ENCODE measurements at regions not wholly inside any gene's neighbourhood (a gene's known extent, or its start where the extent isn't known, plus 50 kb on each side); places are given as distances from the start of the nearest gene placed in this dataset.

DNA sequence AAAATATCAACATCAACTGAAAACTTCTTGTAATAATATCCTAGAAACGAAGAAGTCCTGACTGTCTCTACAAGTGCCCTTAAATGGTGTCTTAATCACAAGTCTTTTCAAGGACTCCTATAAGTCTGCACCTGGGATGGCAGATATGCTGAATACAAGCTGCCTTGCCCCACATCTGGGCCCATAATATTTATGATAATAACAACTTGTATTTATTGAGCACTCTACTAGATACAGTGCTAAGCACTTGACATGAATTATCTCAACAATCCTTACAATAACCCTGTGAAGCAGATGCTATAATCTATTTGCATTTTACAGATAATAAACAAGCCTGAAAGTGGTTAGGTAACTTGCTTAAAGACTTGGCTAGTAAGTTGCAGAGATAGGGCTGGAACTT lies 78.0 kb upstream of the ZNF648 start:
- H4K20me1 ChIP-seq (ENCODE audit: insufficient read depth, low read length) = no peaks in the 10 kb centered on the region
- H2AFZ ChIP-seq (ENCODE audit: low read length) = no peak overlapping the region
- H3K27me3 ChIP-seq (ENCODE audit: control insufficient read depth in 1 of 2, insufficient read depth in 2 of 2, low read length in 2 of 2) = no peaks in the 10 kb centered on the region
- WGBS (ENCODE audit: low lambda C conversion rate) = 18% methylated on average over 1 of the region's 1 CpG
- no peak for ATAC-seq
- H3K36me3 ChIP-seq (replicated peaks in 1 of 2; ENCODE audit: control insufficient read depth in 1 of 2, insufficient read depth in 2 of 2, low read length in 2 of 2) = no peaks in the 10 kb centered on the region
- intact Hi-C loops (cut with micrococcal nuclease; ENCODE audit: unreplicated experiment) (no loop called here), in situ Hi-C loops (cut with HindIII; ENCODE audit: extremely low pct_ligation_motif_present, low pct_unique_long_range_greater_than_20kb) (no loop called here)
- BruUV-seq (replicated peaks) = no TSS peak
- no peak overlapping the region for H3K4me2 ChIP-seq (ENCODE audit: low read depth, low read length)
- peaks cover 9% of the 10 kb centered on the region for H3K9me3 ChIP-seq (ENCODE audit: low read length)
- TF ChIP-seq ZNF20 (CRISPR knock-in tag; IDR thresholded peaks at IDR 0.05) = no peak
- no peak overlapping the region for H3K9ac ChIP-seq (ENCODE audit: insufficient read depth, low read depth, low read length)
- peaks cover 28% of the 10 kb centered on the region for H3K4me1 ChIP-seq (ENCODE audit: insufficient read depth, low read length)
- no peak overlapping the region for H3K4me3 ChIP-seq (replicated peaks in 1 of 3; ENCODE audit: insufficient read depth in 1 of 3, low read depth in 2 of 3, low read length in 3 of 3)
- no peak for FAIRE-seq
- POLR2A ChIA-PET = interaction anchor here (1.9 kb wide), 1 partner anchor 252 kb away, joined by 5 read pairs; the partner anchor contains the start of gene GLUL
- no peak for DNase-seq (ENCODE audit: low spot score)
- H3K27ac ChIP-seq (ENCODE audit: extremely low read length, insufficient read depth, low read length) = no peak overlapping the region
- CTCF ChIA-PET (ENCODE audit: low intra/inter-chr PET ratio, low total read pairs) = no interaction called here
- H3K79me2 ChIP-seq (ENCODE audit: insufficient read depth, low read length) = no peaks in the 10 kb centered on the region

DNA sequence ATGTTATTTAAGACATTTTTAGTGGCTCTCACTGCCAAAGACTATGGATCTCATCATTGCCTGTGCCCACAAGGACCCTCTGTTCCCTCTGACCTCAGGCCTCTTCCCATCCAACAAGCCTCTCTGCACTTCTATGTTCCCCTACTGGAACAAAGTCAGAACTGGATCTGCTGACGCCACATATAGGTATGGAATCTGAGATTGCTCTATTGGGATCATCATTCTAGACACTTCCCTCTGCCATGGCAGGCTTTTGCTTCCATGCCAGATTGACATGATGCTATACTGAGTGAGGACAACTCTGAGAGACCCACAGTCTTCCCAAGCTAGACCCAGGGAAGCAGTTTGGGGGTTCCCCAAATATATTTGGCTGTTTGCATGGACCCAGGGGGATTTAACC lies 76.0 kb upstream of the ZNF648 start:
- Histone ChIP-seq H3K36me3 (replicated peaks in 1 of 2; ENCODE audit: control insufficient read depth in 1 of 2, insufficient read depth in 2 of 2, low read length in 2 of 2) (no peaks in the 10 kb centered on the region), H3K27ac (ENCODE audit: extremely low read length, insufficient read depth, low read length) (no peak overlapping the region), H3K27me3 (ENCODE audit: control insufficient read depth in 1 of 2, insufficient read depth in 2 of 2, low read length in 2 of 2) (no peaks in the 10 kb centered on the region), H3K79me2 (ENCODE audit: insufficient read depth, low read length) (no peaks in the 10 kb centered on the region), H3K4me2 (ENCODE audit: low read depth, low read length) (no peak overlapping the region), H4K20me1 (ENCODE audit: insufficient read depth, low read length) (no peaks in the 10 kb centered on the region), H3K4me1 (ENCODE audit: insufficient read depth, low read length) (peaks cover 8% of the 10 kb centered on the region), H3K4me3 (replicated peaks in 1 of 3; ENCODE audit: insufficient read depth in 1 of 3, low read depth in 2 of 3, low read length in 3 of 3) (no peak overlapping the region), H2AFZ (ENCODE audit: low read length) (no peak overlapping the region), H3K9me3 (ENCODE audit: low read length) (peaks cover 19% of the 10 kb centered on the region), H3K9ac (ENCODE audit: insufficient read depth, low read depth, low read length) (no peak overlapping the region)
- no TSS peak for BruUV-seq (replicated peaks)
- DNase-seq (ENCODE audit: low spot score) (no peak), ATAC-seq (no peak), FAIRE-seq (no peak)
- TF ChIP-seq KDM5B (CRISPR knock-in tag; IDR thresholded peaks at IDR 0.05; ENCODE audit: borderline replicate concordance) (no peak), ZMYM3 (CRISPR knock-in tag; IDR thresholded peaks at IDR 0.05) (no peak), DNMT3B (CRISPR knock-in tag; conservative IDR thresholded peaks at IDR 0.05) (no peak), ZNF615 (CRISPR knock-in tag; IDR thresholded peaks at IDR 0.05; ENCODE audit: borderline replicate concordance) (no peak), FOXK2 (IDR thresholded peaks at IDR 0.05) (no peak), PRMT3 (CRISPR knock-in tag; IDR thresholded peaks at IDR 0.05; ENCODE audit: borderline replicate concordance, low read depth) (no peak), ZFP82 (CRISPR knock-in tag; IDR thresholded peaks at IDR 0.05; ENCODE audit: borderline replicate concordance) (no peak), RARG (CRISPR knock-in tag; IDR thresholded peaks at IDR 0.05; ENCODE audit: low read depth) (no peak), CHD4 (IDR thresholded peaks at IDR 0.05; ENCODE audit: borderline replicate concordance, low read length) (no peak)
- TF ChIP-seq, protein P1, sequence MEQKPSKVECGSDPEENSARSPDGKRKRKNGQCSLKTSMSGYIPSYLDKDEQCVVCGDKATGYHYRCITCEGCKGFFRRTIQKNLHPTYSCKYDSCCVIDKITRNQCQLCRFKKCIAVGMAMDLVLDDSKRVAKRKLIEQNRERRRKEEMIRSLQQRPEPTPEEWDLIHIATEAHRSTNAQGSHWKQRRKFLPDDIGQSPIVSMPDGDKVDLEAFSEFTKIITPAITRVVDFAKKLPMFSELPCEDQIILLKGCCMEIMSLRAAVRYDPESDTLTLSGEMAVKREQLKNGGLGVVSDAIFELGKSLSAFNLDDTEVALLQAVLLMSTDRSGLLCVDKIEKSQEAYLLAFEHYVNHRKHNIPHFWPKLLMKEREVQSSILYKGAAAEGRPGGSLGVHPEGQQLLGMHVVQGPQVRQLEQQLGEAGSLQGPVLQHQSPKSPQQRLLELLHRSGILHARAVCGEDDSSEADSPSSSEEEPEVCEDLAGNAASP (CRISPR knock-in tag; IDR thresholded peaks at IDR 0.05; ENCODE audit: borderline replicate concordance) = no peak
- TF ChIP-seq, protein P2, sequence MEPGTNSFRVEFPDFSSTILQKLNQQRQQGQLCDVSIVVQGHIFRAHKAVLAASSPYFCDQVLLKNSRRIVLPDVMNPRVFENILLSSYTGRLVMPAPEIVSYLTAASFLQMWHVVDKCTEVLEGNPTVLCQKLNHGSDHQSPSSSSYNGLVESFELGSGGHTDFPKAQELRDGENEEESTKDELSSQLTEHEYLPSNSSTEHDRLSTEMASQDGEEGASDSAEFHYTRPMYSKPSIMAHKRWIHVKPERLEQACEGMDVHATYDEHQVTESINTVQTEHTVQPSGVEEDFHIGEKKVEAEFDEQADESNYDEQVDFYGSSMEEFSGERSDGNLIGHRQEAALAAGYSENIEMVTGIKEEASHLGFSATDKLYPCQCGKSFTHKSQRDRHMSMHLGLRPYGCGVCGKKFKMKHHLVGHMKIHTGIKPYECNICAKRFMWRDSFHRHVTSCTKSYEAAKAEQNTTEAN (CRISPR knock-in tag; conservative IDR thresholded peaks at IDR 0.05) = no peak
- TF ChIP-seq, protein P3, sequence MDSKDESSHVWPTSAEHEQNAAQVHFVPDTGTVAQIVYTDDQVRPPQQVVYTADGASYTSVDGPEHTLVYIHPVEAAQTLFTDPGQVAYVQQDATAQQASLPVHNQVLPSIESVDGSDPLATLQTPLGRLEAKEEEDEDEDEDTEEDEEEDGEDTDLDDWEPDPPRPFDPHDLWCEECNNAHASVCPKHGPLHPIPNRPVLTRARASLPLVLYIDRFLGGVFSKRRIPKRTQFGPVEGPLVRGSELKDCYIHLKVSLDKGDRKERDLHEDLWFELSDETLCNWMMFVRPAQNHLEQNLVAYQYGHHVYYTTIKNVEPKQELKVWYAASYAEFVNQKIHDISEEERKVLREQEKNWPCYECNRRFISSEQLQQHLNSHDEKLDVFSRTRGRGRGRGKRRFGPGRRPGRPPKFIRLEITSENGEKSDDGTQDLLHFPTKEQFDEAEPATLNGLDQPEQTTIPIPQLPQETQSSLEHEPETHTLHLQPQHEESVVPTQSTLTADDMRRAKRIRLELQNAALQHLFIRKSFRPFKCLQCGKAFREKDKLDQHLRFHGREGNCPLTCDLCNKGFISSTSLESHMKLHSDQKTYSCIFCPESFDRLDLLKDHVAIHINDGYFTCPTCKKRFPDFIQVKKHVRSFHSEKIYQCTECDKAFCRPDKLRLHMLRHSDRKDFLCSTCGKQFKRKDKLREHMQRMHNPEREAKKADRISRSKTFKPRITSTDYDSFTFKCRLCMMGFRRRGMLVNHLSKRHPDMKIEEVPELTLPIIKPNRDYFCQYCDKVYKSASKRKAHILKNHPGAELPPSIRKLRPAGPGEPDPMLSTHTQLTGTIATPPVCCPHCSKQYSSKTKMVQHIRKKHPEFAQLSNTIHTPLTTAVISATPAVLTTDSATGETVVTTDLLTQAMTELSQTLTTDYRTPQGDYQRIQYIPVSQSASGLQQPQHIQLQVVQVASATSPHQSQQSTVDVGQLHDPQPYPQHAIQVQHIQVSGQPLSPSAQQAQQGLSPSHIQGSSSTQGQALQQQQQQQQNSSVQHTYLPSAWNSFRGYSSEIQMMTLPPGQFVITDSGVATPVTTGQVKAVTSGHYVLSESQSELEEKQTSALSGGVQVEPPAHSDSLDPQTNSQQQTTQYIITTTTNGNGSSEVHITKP (CRISPR knock-in tag; IDR thresholded peaks at IDR 0.05; ENCODE audit: low read depth) = no peak
- ChIA-PET POLR2A (no interaction called here), CTCF (ENCODE audit: low intra/inter-chr PET ratio, low total read pairs) (no interaction called here)
- 50% methylated on average over 1 of the region's 1 CpG for WGBS (ENCODE audit: low lambda C conversion rate)
- in situ Hi-C loops (cut with HindIII; ENCODE audit: extremely low pct_ligation_motif_present, low pct_unique_long_range_greater_than_20kb) = no loop called here
- intact Hi-C loops (cut with micrococcal nuclease; ENCODE audit: unreplicated experiment) = no loop called here
